GM21367 (cell line): ENCODE measurements at regions not wholly inside any gene's neighbourhood (a gene's known extent, or its start where the extent isn't known, plus 50 kb on each side); places are given as distances from the start of the nearest gene placed in this dataset.
A peak's percentile ranks its signal among the peaks of the same experiment; 100 is the strongest.

ENCODE experiments used
- ATAC-seq: cut with Tn5 transposase; IDR thresholded peaks from one replicate; pipeline ENCODE4 v1.9.1; 2021; ENCODE audit not compliant: unreplicated experiment

- no peak for ATAC-seq
Measured at GRCh38 chr11:112579282-112579681, 318.6 kb upstream of the PLET1 start.

- no peak for ATAC-seq
Measured at GRCh38 chr11:112580864-112581263, 320.2 kb upstream of the PLET1 start.

- no peak for ATAC-seq
Measured at GRCh38 chr11:112581747-112582146, 321.1 kb upstream of the PLET1 start.

- ATAC-seq, result no peak
Measured at GRCh38 chr11:112582366-112582765, 321.7 kb upstream of the PLET1 start.

- ATAC-seq, result peak; percentile 89
Measured at GRCh38 chr11:112583261-112583893, 322.7 kb upstream of the PLET1 start.

GRCh38 chr11:112584672-112585071 lies 324.0 kb upstream of the PLET1 start:
- ATAC-seq, result no peak

- no peak for ATAC-seq
Measured at GRCh38 chr11:112587664-112588063, 327.0 kb upstream of the PLET1 start.

- no peak for ATAC-seq
Measured at GRCh38 chr11:112588252-112588694, 327.6 kb upstream of the PLET1 start.

- no peak for ATAC-seq
Measured at GRCh38 chr11:112589155-112589554, 328.5 kb upstream of the PLET1 start.

- ATAC-seq, result no peak
Measured at GRCh38 chr11:112590764-112591163, 330.1 kb upstream of the PLET1 start.

- no peak for ATAC-seq
Measured at GRCh38 chr11:112593440-112593839, 332.8 kb upstream of the PLET1 start.

GRCh38 chr11:112596324-112596723 lies 335.7 kb upstream of the PLET1 start:
- ATAC-seq, result no peak

GRCh38 chr11:112597286-112597790 lies 336.7 kb upstream of the PLET1 start:
- ATAC-seq, result no peak

- ATAC-seq, result no peak
Measured at GRCh38 chr11:112599265-112599664, 338.6 kb upstream of the PLET1 start.

GRCh38 chr11:112599856-112600533 lies 339.3 kb upstream of the PLET1 start:
- ATAC-seq, result no peak

GRCh38 chr11:112605093-112605666 lies 344.5 kb upstream of the PLET1 start:
- ATAC-seq, result no peak

- ATAC-seq, result no peak
Measured at GRCh38 chr11:112606656-112607055, 346.0 kb upstream of the PLET1 start.

GRCh38 chr11:112608509-112608908 lies 347.8 kb upstream of the PLET1 start:
- no peak for ATAC-seq

GRCh38 chr11:112610494-112610893 lies 349.8 kb upstream of the PLET1 start:
- no peak for ATAC-seq

GRCh38 chr11:112610996-112611750 lies 350.0 kb upstream of the NCAM1 start:
- no peak for ATAC-seq

- ATAC-seq, result no peak
Measured at GRCh38 chr11:112611771-112612170, 349.4 kb upstream of the NCAM1 start.
